GM21526 (cell line): ENCODE measurements at regions not wholly inside any gene's neighbourhood (a gene's known extent, or its start where the extent isn't known, plus 50 kb on each side); places are given as distances from the start of the nearest gene placed in this dataset.

Experiments
- ATAC-seq: cut with Tn5 transposase; IDR thresholded peaks from one replicate; pipeline ENCODE4 v1.9.1; 2021; ENCODE audit warnings: moderate library complexity; ENCODE audit not compliant: unreplicated experiment, low FRiP score

GRCh38 chr21:41596241-41596925, 88.4 kb upstream of the TMPRSS2 start:
- ATAC-seq, result no peak

GRCh38 chr21:41594268-41594667, 86.3 kb upstream of the TMPRSS2 start:
- no peak for ATAC-seq

- no peak for ATAC-seq
Measured at GRCh38 chr21:41593760-41594138, 85.8 kb upstream of the TMPRSS2 start.

GRCh38 chr21:41593051-41593759, 85.2 kb upstream of the TMPRSS2 start:
- ATAC-seq, result no peak

- ATAC-seq, result no peak
Measured at GRCh38 chr21:41589620-41590175, 81.7 kb upstream of the TMPRSS2 start.

- no peak for ATAC-seq
Measured at GRCh38 chr21:41589131-41589530, 81.2 kb upstream of the TMPRSS2 start.

- no peak for ATAC-seq
Measured at GRCh38 chr21:41585199-41585994, 77.4 kb upstream of the TMPRSS2 start.

- ATAC-seq, result no peak
Measured at GRCh38 chr21:41584603-41585176, 76.7 kb upstream of the TMPRSS2 start.

GRCh38 chr21:41583274-41583790, 75.4 kb upstream of the TMPRSS2 start:
- no peak for ATAC-seq

- ATAC-seq, result no peak
Measured at GRCh38 chr21:41582866-41583265, 74.9 kb upstream of the TMPRSS2 start.

GRCh38 chr21:41582298-41582840, 74.4 kb upstream of the TMPRSS2 start:
- ATAC-seq, result no peak

- ATAC-seq, result no peak
Measured at GRCh38 chr21:41581592-41582228, 73.8 kb upstream of the TMPRSS2 start.

GRCh38 chr21:41580758-41581554, 73.0 kb upstream of the TMPRSS2 start:
- ATAC-seq, result no peak

GRCh38 chr21:41579692-41580091, 71.7 kb upstream of the TMPRSS2 start:
- no peak for ATAC-seq

GRCh38 chr21:41578716-41579115, 70.8 kb upstream of the TMPRSS2 start:
- ATAC-seq, result no peak

- ATAC-seq, result no peak
Measured at GRCh38 chr21:41578083-41578482, 70.1 kb upstream of the TMPRSS2 start.

GRCh38 chr21:41576013-41576615, 68.2 kb upstream of the TMPRSS2 start:
- ATAC-seq, result no peak

GRCh38 chr21:41573902-41574690, 66.1 kb upstream of the TMPRSS2 start:
- ATAC-seq, result no peak
